Activated CD8-positive, alpha-beta T cell treated with anti-CD3 and anti-CD28 coated beads for 36 hours (primary cell): ENCODE measurements at regions not wholly inside any gene's neighbourhood (a gene's known extent, or its start where the extent isn't known, plus 50 kb on each side); places are given as distances from the start of the nearest gene placed in this dataset.
"Not testable (repeated sequence)": the region's sequence is repeated elsewhere in the genome, so short reads cannot be mapped to it uniquely, and the experiment has no call there.

Source experiments
- ATAC-seq: fragments of 200-7000 bp; cut with Tn5 transposase; one replicate; pipeline ENCODE4 v1.10.0; 2021; ENCODE audit warnings: mild to moderate bottlenecking, moderate library complexity
- CTCF ChIA-PET: fragments of 350-600 bp; sonication (Branson Sonifier 250); formaldehyde crosslinking; loops from one replicate; lab custom pipeline; 2021; ENCODE audit warnings: antibody characterized with exemption; lab: Charles Lee
- POLR2A ChIA-PET: fragments of 350-600 bp; sonication (Branson Sonifier 250); formaldehyde crosslinking; loops from one replicate; lab custom pipeline; 2021; ENCODE audit warnings: antibody characterized with exemption; lab: Charles Lee
- DNase-seq: peaks from one replicate; pipeline ENCODE4 v3.0.0-alpha.2; 2020
- H3K27ac Mint-ChIP-seq: one replicate; pipeline ENCODE4 v1.8.0; 2021; ENCODE audit warnings: mild to moderate bottlenecking, mixed read lengths
- H3K27me3 Mint-ChIP-seq: one replicate; pipeline ENCODE4 v1.8.0; 2021; ENCODE audit warnings: mixed read lengths
- H3K36me3 Mint-ChIP-seq: one replicate; pipeline ENCODE4 v1.8.0; 2021; ENCODE audit warnings: low read depth, mixed read lengths
- H3K4me1 Mint-ChIP-seq: one replicate; pipeline ENCODE4 v1.8.0; 2021; ENCODE audit warnings: low read depth, mixed read lengths
- H3K4me3 Mint-ChIP-seq: one replicate; pipeline ENCODE4 v1.8.0; 2021; ENCODE audit warnings: mild to moderate bottlenecking, moderate library complexity, mixed read lengths
- H3K9me3 Mint-ChIP-seq: one replicate; pipeline ENCODE4 v1.8.0; 2021; ENCODE audit warnings: mixed read lengths
- intact Hi-C: fragments of 100-400 bp; cut with micrococcal nuclease; formaldehyde crosslinking; loops from one replicate; pipeline ENCODE4 v1.10.0; 2022
- TF ChIP-seq, protein P1 (sequence below): fragments of 200-600 bp; IDR thresholded peaks from one replicate; pipeline ENCODE4 v1.8.0; 2022; ENCODE audit warnings: antibody characterized with exemption, mild to moderate bottlenecking

DNA sequence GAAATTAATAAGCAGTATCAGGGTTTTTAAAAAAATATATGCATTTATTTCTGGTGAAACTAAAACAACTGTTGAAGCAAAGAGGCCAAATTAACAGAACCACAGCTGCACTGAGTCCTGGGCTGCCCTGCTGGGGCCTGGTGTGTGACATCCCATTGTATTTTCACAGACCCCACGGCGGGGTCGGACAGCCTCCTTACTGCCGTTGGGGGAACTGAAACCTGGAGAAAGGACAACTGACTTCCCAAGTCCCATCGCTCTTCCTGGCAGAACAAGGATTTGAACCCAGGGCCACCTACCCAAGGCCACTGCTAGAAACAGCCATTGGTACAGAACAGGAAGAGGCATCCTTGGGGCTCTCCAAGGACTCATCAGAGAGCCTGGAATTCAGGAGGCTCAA lies 114.8 kb upstream of the SFSWAP start:
- CTCF ChIA-PET = no interaction called here
- TF ChIP-seq, protein P1, sequence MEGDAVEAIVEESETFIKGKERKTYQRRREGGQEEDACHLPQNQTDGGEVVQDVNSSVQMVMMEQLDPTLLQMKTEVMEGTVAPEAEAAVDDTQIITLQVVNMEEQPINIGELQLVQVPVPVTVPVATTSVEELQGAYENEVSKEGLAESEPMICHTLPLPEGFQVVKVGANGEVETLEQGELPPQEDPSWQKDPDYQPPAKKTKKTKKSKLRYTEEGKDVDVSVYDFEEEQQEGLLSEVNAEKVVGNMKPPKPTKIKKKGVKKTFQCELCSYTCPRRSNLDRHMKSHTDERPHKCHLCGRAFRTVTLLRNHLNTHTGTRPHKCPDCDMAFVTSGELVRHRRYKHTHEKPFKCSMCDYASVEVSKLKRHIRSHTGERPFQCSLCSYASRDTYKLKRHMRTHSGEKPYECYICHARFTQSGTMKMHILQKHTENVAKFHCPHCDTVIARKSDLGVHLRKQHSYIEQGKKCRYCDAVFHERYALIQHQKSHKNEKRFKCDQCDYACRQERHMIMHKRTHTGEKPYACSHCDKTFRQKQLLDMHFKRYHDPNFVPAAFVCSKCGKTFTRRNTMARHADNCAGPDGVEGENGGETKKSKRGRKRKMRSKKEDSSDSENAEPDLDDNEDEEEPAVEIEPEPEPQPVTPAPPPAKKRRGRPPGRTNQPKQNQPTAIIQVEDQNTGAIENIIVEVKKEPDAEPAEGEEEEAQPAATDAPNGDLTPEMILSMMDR = no peak
- Mint-ChIP-seq H3K4me3 (no peak overlapping the region), H3K36me3 (no peaks in the 10 kb centered on the region), H3K9me3 (no peaks in the 10 kb centered on the region), H3K4me1 (peaks cover 9% of the 10 kb centered on the region), H3K27me3 (no peaks in the 10 kb centered on the region), H3K27ac (no peak overlapping the region)
- intact Hi-C loops = no loop called here
- POLR2A ChIA-PET = no interaction called here
- no peak for ATAC-seq
- no peak for DNase-seq

DNA sequence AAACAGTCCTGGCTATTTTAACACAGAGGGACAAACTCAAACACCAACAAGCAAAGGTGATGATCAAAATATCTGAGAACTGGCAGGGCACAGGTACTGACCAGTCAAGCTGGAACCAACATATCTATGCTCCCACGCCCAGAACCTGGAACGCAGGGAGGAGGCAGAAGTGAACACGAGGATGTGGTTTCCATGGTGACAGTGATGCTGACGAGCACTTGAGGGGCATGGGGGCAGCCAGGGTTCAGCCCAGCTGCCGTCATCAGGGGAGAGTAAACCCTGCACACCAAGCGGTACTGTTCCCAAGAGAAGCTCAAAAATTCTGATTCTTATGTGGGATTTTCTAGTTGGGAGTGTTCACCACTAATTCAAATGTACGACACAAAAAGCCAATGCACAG lies 113.6 kb upstream of the SFSWAP start:
- ATAC-seq (no peak), DNase-seq (no peak)
- no peaks in the 10 kb centered on the region for H3K27me3 Mint-ChIP-seq
- no peaks in the 10 kb centered on the region for H3K9me3 Mint-ChIP-seq
- H3K27ac Mint-ChIP-seq = no peak overlapping the region
- H3K36me3 Mint-ChIP-seq = no peaks in the 10 kb centered on the region
- CTCF ChIA-PET = no interaction called here
- TF ChIP-seq, protein P1 = no peak
- no peak overlapping the region for H3K4me3 Mint-ChIP-seq
- POLR2A ChIA-PET = no interaction called here
- peaks cover 9% of the 10 kb centered on the region for H3K4me1 Mint-ChIP-seq
- intact Hi-C loops = no loop called here

DNA sequence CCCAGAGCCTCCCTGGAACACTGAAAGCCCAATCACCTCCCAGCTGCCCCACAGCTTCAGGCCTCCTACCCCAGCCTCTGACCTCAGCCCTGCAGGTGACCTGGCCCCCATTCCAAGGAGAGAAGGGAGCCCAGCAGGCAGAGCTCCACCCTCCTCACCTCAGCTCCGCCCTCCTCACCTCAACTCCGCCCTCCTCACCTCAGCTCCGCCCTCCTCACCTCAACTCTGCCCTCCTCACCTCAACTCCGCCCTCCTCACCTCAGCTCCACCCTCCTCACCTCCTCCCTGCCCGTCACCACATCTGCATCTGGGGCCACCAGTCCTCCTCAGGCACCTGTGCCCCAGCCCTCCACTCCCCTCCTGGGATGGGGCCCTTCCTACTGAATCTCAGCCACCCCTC lies 112.2 kb upstream of the SFSWAP start:
- Mint-ChIP-seq H3K9me3 (no peaks in the 10 kb centered on the region), H3K27me3 (no peaks in the 10 kb centered on the region), H3K36me3 (no peaks in the 10 kb centered on the region), H3K4me3 (no peak overlapping the region), H3K4me1 (peaks cover 11% of the 10 kb centered on the region), H3K27ac (no peak overlapping the region)
- TF ChIP-seq, protein P1 = no peak
- intact Hi-C loops = no loop called here
- ChIA-PET POLR2A (no interaction called here), CTCF (no interaction called here)
- DNase-seq = no peak
- peak; percentile 47 for ATAC-seq

DNA sequence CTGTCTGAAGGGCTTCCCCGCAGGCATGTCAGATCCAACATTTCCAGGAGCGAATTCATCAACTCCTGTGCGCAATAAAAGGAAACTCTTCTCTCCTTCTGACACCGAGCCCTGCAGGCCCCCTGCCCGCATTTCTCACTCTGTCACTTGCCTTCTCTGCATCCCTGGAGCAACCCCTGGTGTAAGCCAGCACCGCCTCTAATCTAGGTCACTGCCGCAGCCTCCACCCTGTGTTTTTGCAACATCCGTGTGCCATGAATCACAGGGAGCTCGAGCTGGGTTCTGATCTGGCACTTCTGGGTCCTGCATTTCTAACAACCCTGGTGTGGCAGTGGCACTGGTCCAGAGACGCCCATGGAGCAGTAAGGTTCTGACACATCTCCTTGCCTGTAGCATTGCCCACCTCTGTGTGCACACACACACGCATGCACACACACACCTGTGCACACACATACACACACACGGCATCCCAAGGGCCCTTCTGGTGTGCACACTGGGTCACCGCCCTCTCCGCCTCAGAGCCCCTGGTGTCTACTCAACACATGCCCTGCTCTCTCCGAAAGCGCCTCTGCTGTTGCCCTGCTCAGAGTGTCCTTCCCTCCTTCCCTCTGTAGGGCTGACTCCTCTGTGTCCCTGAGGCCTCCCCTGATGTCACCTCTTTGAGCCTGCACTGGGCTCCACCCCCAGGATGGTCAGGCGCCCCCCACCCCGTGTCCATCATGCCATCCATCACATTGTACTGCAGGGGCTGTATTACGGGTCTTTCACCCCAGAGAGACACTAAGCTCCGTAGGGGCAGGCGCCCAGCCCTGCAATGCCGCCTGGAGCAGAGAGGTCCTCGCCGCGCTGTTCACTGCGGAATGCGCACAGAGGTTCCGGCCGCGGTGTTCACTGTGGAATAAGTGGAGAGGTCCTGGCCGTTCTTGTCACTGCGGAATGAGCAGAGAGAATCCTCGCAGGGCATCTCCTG lies 111.4 kb upstream of the SFSWAP start:
- ATAC-seq (no peak), DNase-seq (no peak)
- Mint-ChIP-seq H3K27me3 (no peaks in the 10 kb centered on the region), H3K9me3 (no peaks in the 10 kb centered on the region), H3K27ac (no peak overlapping the region), H3K4me3 (no peak overlapping the region), H3K36me3 (no peaks in the 10 kb centered on the region), H3K4me1 (peaks cover 19% of the 10 kb centered on the region)
- ChIA-PET CTCF (no interaction called here), POLR2A (no interaction called here)
- intact Hi-C loops = no loop called here
- TF ChIP-seq, protein P1 = no peak

DNA sequence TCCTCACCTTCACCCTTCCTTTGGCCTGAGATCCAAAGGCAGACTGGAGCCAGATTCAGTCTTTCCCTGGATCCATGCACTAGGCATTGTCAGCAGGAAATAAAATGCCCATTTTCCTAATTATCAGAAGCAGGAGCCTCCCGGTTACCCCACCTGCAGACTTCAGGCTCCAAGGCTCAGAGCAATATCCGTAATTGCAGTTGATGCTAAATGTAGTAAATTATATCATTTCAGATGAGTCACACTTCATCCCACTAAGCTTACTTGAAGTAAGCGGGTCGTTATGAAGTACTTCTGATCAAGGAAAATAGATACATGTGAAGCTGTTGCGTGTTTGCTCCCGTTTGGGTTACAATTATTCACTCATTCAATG lies 110.7 kb upstream of the SFSWAP start:
- no peak overlapping the region for H3K27ac Mint-ChIP-seq
- no peak for ATAC-seq
- DNase-seq = no peak
- no peaks in the 10 kb centered on the region for H3K36me3 Mint-ChIP-seq
- no peaks in the 10 kb centered on the region for H3K27me3 Mint-ChIP-seq
- peaks cover 22% of the 10 kb centered on the region for H3K4me1 Mint-ChIP-seq
- intact Hi-C loops = no loop called here
- no peak overlapping the region for H3K4me3 Mint-ChIP-seq
- TF ChIP-seq, protein P1 = no peak
- CTCF ChIA-PET = no interaction called here
- no peaks in the 10 kb centered on the region for H3K9me3 Mint-ChIP-seq
- POLR2A ChIA-PET = no interaction called here

DNA sequence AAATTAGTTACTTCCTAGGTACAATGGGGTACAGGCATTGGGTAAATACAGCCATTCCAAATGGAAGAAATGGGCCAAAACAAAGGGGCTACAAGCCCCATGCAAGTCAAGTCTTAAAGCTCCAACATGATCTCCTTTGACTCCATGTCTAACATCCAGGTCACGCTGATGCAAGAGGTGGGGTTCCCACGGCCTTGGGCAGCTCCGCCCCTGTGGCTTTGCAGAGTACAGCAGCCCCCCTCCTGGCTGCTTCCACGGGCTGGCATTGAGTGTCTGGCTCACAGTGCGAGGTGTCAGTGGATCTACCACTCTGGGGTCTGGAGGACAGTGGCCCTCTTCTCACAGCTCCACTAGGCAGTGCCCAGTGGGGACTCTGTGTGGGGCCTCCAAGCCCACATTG lies 109.4 kb upstream of the SFSWAP start:
- ATAC-seq, POLR2A ChIA-PET, H3K27ac Mint-ChIP-seq, intact Hi-C loops, CTCF ChIA-PET, H3K36me3 Mint-ChIP-seq, H3K27me3 Mint-ChIP-seq, H3K9me3 Mint-ChIP-seq, H3K4me3 Mint-ChIP-seq, DNase-seq: not testable (repeated sequence)
- peaks cover 35% of the 10 kb centered on the region for H3K4me1 Mint-ChIP-seq
